IPS DF 4.7 (cell line): ENCODE measurements at regions not wholly inside any gene's neighbourhood (a gene's known extent, or its start where the extent isn't known, plus 50 kb on each side); places are given as distances from the start of the nearest gene placed in this dataset.

Experiments
- DNase-seq: peaks from one replicate; pipeline ENCODE4 v3.0.0-alpha.2; 2013; ENCODE audit warnings: low spot score; ENCODE audit errors: extremely low read depth

- no peak for DNase-seq
Observed at GRCh38 chr16:86663685-86664521, 85.6 kb downstream of the FOXL1 start.

DNA sequence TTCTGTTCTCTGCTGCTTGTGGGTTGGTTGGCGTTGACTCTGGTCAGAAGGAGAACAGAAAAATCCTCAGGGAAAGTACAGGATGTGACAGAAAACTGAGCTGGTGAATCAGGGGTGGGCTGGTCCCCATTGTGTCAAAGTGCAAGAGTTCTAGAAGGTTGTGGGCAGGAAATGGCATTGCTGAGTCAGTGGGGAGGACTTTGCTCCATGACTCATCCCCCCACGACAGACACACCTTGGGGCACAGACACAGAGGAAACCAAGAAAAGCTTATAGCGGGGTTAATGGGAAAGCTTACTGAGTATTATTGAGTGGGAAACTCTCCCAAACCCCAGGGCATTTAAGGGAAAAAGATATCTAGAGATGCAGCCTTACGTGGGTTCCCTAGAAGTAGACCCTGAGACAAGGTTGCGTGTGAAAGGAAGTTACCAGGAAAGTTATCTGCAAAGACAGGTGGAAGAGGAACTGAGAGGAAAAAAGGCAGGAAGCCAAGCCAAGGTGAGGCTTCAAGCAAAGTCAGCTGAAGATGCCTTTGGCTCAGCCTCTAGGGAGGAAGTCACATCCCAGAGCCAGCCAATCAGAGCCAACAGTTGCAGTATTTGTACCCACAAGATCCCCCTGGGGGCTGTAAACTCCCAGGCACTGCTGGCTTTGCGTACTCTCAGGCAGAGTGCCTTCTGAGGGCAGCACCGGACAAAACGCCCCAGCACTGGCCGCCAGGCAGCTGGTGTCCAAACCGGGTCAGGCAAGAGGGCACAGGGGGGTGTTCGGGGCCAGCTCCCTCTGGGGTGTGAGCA lies 86.4 kb downstream of the FOXL1 start:
- DNase-seq: no peak

- DNase-seq: no peak
Observed at GRCh38 chr16:86665319-86665675, 86.9 kb downstream of the FOXL1 start.

DNA sequence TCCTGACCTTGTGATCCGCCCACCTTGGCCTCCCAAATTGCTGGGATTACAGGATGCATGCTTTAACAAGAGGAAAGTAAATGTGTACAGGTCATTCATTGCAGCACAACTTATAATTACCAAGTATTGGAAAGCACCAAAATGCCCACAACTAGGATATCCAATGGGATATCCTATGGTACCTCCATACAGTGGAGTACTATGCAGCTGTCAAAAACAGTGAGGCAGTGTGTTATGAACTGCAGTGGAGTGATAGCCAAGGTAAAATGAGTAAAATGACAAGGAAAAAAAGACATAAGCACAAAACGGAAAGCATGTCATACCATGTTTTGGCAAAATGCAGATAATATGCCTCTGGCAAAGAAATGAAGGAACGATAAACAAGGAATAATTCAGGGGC lies 87.6 kb downstream of the FOXL1 start:
- DNase-seq: no peak

DNA sequence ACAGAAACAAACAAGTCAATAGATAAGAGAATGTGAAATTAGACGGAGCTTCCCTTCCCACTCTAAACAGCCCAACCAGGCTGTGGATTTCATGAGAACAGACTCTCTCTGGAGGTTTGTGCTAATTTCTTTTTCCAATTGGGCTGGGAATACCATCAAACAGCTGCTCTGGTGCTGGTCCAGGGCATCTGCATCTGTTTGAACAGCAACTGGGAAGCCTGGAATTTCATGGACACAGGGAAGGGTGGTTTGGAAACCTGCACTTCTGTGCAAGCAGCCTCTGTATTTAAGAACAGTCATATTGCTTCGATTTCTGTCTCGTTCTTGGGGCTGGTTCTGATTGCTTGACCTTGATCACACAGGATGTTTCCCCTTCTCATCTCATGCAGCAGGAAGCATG lies 88.7 kb downstream of the FOXL1 start:
- DNase-seq: no peak

DNA sequence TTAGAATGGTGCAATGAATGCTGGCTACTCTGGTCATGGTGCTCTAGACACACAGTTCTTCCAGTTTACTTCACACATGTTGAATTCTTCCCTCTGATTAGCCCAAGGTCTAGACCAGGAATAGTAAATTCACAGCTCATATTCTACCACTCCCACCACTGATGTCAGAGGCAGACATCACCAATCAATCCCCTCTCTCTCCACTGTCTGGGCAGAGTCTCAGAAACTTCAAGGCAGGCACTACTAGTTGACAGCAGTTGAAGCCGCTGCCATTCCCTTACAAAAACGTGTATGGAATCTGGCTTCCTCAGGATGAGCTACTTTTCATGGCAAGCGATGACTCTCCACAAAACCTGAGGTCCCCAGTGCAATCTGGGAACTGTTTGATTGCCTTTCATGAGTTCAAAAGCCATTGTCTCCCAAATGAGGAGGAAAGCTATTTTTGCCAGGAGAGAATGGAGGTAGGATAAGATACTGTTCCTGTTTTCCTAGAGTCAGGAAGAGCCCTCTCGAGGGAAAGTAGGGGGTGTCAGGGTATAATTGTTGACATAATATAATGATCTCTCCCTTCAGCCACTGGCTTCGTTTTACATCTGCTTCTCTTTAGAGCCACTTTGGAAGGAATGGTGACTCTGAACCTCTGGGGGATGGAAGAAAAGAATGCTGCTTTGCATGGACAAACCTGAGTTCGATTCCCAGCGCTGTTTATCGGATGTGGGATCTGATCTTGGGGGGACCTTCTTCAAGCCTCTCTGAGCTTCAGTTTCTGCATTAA lies 90.0 kb downstream of the FOXL1 start:
- peak; percentile 9 for DNase-seq

DNA sequence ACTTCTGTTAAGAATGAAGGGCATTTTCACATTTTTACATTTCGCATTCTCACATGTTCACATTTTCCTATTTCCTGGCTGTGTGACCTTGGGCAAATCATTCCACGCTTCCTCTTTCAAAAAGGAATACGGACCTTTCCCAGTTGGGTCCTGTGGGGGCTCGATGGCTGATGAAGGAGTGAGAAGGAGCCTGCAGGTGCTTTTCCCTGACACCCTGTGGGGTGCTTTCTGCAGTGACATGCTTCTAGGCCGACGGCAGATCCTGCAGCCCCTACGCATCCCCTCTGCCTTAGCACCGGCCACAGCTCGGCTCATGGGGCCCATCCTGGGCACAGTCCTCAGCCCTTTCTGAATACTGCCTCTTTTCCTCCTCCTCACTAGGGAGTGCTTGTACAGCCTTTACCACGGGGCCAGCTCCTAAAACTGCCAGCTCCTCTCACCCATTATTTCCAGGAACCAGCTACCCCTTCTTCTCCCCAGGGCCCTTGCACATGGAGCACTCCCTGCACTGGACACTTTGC lies 91.0 kb downstream of the FOXL1 start:
- no peak for DNase-seq

DNA sequence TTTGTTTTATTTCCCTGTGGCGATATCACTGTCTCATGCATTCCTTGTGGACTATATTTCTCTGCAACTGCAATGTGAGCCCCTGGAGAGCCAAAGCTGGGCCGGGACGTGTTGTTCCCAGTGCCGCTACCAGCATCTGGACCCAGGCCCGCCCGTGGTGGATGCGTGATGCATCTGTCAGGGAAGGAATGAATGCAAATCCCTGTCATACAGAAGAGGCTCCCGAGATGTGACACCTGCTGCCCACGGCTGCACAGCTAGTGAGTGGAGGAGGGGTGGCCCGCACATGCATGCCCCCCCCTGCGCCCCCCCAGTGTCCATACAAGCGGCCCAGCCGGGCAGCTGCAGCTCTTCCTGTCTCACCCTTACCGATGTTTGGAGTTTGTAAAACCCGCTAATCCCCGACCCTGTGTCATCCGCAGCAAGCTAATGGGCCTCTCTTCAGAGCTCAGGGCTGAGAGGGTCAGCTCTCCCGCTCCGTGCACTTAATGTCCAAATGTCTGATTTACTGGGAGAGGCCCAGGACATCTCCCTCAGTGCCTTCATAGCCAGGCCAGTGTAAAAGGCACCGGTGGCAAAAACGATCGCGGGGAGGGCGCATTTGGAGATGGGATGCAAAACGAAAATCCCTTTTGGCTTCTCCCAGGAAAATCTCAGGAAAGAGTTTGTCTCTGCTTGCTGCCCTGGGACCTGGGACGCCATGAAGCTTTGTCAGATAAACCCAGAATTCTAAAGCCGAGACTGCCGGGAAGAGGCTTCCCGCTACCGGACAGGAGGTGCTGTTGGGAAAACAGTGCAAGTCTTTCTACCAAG lies 91.8 kb downstream of the FOXL1 start:
- DNase-seq: no peak

- DNase-seq: no peak
Observed at GRCh38 chr16:86670750-86671234, 92.4 kb downstream of the FOXL1 start.

- DNase-seq: no peak
Observed at GRCh38 chr16:86671486-86672178, 93.3 kb downstream of the FOXL1 start.

- no peak for DNase-seq
Observed at GRCh38 chr16:86672179-86672863, 94.0 kb downstream of the FOXL1 start.

DNA sequence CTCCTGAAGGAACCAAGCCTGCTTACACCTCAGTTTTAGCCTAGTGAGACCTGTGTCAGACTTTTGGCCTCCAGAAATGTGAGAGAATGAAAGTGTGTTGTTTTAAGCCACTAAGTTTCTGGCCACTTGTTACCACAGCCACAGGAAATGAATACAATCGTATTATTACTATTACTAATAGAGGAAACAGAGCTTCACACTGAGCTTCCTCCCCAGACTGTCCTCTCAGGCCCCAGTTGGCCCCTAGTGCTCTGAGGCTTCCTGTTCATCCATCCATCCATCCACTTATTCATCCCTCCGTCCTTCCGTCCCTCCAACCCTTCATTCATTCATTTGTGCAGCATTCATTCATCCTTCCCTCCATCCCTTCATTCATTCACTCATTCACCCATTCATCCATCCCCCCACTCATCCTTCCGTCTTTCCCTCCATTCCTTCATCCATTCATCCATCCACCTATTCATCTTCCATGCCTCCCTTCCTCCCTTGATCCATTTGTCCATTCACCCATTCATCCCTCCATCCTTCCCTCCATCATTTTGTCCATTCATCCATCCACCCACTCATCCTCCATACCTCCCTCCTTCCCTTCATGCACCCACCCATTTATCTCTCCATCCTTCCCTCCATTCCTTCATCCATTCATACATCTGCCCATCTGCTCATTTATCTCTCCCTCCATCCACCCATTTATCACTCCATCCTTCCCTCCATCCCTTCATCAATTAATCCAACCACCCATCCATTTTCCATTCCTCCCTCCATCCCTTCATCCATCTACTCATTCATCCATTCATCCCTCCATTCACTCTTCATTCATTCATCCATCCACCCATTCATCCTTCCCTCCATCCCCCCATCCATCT lies 95.0 kb downstream of the FOXL1 start:
- DNase-seq: no peak

DNA sequence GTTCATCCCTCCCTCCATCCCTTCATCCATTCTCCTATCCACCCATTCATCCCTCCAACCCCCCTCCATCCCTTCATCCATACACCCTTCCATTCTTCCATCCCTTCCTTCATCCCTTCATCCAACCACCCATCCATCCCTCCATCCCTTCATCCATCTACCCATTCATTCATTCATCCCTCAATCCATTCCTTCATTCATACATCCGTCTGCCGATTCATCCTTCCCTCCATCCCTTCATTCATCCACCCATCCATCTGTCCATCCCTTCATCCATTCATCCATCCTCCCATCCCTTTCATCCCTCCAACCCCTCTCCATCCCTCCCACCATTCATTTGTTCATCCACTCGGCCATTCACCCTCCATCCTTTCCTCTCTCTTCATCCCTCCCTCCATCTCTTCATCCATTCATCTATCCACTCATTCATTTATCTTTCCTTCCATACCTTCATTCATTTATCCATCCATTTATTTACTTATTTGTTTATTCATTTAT lies 95.7 kb downstream of the FOXL1 start:
- no peak for DNase-seq

DNA sequence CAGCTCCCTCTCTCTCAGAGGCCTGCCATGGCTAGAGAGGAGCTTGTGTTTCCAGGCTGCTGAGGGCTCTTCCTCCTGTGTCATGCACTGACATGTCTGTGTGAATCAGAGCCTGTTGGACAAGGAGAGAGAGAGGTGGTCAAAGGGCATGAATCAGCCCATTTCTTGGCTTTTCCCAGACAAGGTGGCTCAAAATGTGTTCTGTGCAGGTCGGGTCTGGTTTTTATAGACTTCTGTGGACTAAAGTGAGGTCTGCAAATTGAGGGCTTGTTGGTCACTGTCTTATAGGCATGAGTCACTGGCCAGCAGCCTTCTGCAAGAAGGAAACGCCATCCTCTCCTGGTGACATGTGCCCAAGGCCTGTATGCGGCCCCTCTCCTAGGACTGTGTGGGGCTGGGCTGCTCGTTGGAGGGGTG lies 97.9 kb downstream of the FOXL1 start:
- no peak for DNase-seq

DNA sequence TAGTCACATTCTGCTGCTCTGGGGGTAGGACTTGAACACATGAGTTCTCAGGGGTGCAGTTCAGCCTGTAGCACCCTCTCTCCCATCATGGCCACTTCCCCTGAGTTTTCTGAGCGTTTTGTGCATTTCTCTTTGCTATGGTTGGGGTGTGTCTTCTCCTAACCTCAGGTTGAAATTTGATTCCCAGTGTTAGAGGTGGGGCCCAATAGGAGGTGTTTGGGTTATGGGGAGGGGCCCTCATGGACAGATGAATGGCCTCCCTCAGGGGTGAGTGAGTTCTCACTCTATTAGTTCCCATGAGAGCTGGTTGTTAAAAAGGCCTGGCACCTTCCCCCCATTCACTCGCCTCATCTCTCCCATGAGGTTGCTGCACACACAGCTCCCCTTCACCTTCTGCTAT lies 101.1 kb downstream of the FOXL1 start:
- no peak for DNase-seq

DNA sequence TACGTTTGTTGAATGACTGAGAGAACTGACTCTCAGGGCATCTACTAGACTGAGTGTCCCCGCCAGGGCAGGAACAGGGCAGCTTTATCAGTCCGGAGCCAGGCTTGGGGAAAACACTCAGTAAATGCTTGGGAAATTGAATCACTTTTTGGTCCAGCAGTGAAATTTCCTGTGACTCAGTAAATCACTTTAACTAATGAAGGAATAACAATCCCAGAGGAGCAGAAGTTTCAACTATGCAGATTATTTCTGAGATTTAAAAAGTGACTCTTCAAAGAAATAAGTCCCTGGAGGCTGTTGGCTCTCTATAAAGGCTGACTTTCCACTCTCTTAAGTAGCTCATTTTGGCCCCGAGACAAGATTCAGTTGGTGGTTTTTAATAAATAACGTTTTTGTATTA lies 101.8 kb downstream of the FOXL1 start:
- no peak for DNase-seq

- DNase-seq: no peak
Observed at GRCh38 chr16:86680661-86681030, 102.3 kb downstream of the FOXL1 start.

- no peak for DNase-seq
Observed at GRCh38 chr16:86681031-86681756, 102.8 kb downstream of the FOXL1 start.
